D721Med (cell line): ENCODE measurements at regions not wholly inside any gene's neighbourhood (a gene's known extent, or its start where the extent isn't known, plus 50 kb on each side); places are given as distances from the start of the nearest gene placed in this dataset.
A peak's percentile ranks its signal among the peaks of the same experiment; 100 is the strongest.

Experiments
- DNase-seq: peaks from one replicate; pipeline ENCODE4 v3.0.0; 2011; ENCODE audit warnings: low spot score; ENCODE audit not compliant: insufficient read length
- FAIRE-seq: peaks from 2 replicates; lab custom pipeline; 2011; peaks lifted over from hg19 to GRCh38; lab: Jason Lieb, UNC
- TF ChIP-seq, protein P1 (sequence below): IDR thresholded peaks from 2 replicates; pipeline ENCODE4 v1.5.1; 2012; ENCODE audit warnings: mild to moderate bottlenecking, control low read depth; ENCODE audit not compliant: insufficient read depth; ENCODE audit errors: missing control alignments

DNA sequence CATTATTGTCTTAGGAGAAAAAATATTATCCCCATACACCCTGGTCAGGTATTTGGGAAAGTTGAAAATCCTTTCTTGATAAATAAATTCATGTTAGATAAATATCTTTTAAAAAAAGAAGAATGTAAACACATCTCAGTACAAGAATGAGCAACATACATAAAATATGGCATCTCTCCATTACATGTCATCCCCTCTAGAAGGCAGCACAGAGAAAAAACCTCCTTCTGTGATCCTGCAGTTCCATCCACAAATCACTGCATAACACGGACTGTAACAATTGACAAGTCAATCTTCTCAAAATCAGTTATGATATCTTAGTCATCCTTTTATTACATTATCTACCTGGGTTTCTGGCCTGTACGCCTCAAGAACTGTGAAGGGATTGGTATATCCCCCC, 683.9 kb upstream of the KLHL1 start:
- TF ChIP-seq, protein P1, sequence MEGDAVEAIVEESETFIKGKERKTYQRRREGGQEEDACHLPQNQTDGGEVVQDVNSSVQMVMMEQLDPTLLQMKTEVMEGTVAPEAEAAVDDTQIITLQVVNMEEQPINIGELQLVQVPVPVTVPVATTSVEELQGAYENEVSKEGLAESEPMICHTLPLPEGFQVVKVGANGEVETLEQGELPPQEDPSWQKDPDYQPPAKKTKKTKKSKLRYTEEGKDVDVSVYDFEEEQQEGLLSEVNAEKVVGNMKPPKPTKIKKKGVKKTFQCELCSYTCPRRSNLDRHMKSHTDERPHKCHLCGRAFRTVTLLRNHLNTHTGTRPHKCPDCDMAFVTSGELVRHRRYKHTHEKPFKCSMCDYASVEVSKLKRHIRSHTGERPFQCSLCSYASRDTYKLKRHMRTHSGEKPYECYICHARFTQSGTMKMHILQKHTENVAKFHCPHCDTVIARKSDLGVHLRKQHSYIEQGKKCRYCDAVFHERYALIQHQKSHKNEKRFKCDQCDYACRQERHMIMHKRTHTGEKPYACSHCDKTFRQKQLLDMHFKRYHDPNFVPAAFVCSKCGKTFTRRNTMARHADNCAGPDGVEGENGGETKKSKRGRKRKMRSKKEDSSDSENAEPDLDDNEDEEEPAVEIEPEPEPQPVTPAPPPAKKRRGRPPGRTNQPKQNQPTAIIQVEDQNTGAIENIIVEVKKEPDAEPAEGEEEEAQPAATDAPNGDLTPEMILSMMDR, result peak; percentile 31
- peak; percentile 51 for FAIRE-seq
- no peak for DNase-seq

DNA sequence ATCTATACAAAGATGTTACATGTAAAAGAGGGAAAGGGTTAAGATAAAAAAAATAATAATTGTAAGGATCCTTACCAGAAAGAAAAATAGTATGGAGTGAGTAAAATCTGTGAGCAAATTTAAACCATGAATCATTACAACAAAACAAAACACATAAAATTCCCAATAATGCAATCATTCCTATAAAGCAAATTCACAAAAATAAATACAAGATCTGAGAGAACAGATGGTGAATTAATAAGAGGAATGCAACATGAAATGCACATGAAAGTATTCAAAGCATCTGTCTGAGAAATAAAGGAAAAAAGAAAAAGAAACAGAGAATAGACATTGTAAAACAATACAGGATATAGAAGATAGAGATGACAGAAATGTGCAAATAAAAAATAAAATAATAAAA, 681.5 kb upstream of the KLHL1 start:
- FAIRE-seq, result peak; percentile 67
- TF ChIP-seq, protein P1, result no peak
- no peak for DNase-seq

DNA sequence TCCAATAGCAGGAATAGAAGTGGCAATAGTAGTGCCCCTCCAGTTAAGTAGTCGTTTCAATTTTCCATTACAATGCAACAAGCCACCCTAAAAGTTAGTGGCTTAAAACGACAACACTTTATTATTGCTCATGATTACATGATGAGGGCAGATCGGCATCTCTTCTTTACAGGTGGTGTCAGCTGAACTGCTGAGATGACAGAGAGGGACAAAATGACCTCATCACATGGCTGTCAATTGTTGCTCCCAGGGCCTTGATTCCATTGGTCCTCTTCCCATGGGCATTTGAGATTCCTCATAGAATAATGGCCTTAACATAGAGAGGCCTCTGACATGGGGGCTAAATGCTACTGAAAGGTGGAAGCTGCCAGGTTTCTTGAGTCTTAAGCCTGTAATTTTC, 679.8 kb upstream of the KLHL1 start:
- peak; percentile 60 for FAIRE-seq
- TF ChIP-seq, protein P1, result no peak
- DNase-seq, result no peak

DNA sequence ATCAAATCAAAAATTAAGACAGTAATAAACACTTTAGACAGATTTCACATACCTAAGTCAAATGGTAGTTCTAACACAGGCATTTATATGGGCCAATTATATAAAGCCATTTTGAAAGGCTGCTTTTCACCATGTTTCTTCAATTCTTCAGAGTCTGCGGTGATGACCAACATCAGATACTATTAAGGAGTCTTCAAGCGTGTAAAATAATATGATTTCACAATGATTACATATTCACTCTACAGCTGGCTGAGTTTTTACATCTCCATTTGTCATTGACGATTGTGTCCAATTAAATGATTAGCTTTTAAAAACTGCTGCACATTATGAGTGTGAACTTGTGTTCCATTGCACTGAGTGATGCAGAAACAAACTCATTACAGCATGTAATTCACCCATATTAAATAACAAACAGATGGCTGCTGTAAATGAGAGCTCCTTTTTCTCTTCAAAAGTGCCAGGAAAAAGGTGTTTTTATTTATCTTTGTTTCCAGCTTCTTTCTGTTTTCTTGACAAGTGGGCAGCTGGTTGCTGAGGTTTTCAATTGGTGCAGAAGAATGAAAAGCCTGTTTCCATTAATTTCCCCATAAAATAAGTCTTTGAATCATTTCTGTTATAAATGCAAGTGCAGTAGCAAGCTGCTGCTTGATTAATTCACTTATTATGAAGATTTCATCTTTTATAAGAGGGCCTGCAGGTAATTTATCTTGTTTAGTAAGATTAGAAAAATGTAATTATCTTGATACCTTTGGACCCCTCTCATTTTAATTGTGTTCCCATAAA, 676.1 kb upstream of the KLHL1 start:
- DNase-seq (no peak), FAIRE-seq (peak; percentile 69)
- TF ChIP-seq, protein P1, result no peak

DNA sequence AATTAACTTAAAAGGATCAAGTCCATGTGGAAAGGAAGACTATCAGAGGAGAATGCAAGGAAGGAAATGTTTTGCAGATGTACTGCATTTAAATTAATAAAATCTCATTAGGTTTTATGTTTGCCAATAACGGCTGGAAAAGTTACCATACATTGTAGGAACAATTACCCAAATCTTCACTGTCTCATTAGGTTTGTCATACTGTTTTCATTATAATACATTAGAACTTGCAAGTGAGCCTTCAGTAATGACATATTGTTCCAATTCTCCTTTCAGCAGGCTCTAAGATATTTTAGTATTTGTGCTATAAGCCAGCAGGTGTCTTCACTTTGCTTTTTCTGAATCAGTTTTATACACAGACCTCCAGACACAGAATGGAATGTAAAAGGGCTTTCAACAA, 661.6 kb upstream of the KLHL1 start:
- peak; percentile 77 for FAIRE-seq
- TF ChIP-seq, protein P1, result no peak
- DNase-seq, result no peak

DNA sequence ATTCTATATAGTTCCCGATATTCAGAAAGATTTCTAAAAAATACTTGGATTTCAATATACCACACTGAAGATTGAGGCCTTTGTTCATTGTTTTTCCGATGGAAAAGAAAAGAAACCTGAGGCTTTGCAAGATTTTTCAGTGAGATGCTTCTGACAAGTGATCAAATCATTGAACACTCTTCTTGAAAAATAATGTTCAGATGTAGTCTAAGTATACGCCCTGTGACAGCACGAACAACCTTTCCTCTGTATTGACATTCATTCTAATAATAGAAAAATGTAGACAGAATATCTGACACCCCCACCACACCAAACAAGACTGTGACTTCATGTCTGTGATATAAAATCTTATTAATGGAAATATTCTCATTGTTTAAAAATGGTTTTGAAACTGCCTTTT, 650.7 kb upstream of the KLHL1 start:
- no peak for DNase-seq
- TF ChIP-seq, protein P1, result no peak
- no peak for FAIRE-seq

DNA sequence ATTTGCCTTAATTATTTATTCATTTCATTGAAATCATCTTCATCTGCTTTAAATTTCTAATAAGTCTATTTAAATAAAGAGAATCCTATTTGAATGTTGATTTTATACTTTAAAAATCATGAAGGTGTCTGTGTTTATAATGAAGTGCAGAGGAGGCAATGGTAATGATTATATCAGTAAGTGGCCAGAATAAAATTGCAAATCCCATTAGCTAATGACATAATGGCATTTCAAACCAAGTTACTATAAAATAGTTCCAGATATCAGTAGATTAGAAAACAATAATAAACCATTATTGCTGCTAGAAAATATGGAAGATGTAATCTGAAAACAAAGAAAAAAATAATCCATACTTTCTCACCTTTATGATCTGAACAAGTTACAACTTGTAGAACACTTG, 647.8 kb upstream of the KLHL1 start:
- DNase-seq (no peak), FAIRE-seq (peak; percentile 82)
- TF ChIP-seq, protein P1, result no peak
